HFF-Myc (cell line): ENCODE measurements at regions not wholly inside any gene's neighbourhood (a gene's known extent, or its start where the extent isn't known, plus 50 kb on each side); places are given as distances from the start of the nearest gene placed in this dataset.

Source experiments
- DNase-seq: peaks from one replicate; pipeline ENCODE4 v3.0.0-alpha.2; 2011; ENCODE audit warnings: low read depth; ENCODE audit errors: extremely low read depth
- H3K4me3 ChIP-seq: replicated peaks from 2 replicates; pipeline ENCODE4 v1.5.1; 2011; ENCODE audit warnings: low read depth, mild to moderate bottlenecking, control low read depth, low read length
- TF ChIP-seq, protein P1 (sequence below): IDR thresholded peaks from 2 replicates; pipeline ENCODE4 v1.5.1; 2012; ENCODE audit warnings: mild to moderate bottlenecking, low read depth, low read length, control low read depth; ENCODE audit errors: missing control alignments

DNA sequence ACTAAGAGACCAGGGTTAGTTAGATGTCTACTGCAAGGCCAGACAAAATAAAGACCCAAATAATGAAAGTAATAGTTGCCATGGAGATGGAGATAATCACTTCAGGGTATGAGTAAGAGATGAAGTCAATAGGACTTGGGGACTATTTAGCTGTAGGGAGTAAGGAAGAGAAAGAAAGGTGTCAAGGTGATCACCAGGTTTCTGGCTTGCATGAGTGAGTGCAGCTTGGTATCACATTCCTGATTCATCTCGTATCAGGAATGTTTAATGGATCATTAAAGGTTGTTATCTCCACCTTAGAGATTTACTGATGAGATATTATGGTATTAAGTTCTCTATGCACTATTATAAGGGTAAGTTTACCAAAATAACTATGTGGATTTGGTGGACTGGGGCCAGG is 357.4 kb upstream of the ATP11B start:
- no peak for DNase-seq
- H3K4me3 ChIP-seq, result no peak overlapping the region
- TF ChIP-seq, protein P1, sequence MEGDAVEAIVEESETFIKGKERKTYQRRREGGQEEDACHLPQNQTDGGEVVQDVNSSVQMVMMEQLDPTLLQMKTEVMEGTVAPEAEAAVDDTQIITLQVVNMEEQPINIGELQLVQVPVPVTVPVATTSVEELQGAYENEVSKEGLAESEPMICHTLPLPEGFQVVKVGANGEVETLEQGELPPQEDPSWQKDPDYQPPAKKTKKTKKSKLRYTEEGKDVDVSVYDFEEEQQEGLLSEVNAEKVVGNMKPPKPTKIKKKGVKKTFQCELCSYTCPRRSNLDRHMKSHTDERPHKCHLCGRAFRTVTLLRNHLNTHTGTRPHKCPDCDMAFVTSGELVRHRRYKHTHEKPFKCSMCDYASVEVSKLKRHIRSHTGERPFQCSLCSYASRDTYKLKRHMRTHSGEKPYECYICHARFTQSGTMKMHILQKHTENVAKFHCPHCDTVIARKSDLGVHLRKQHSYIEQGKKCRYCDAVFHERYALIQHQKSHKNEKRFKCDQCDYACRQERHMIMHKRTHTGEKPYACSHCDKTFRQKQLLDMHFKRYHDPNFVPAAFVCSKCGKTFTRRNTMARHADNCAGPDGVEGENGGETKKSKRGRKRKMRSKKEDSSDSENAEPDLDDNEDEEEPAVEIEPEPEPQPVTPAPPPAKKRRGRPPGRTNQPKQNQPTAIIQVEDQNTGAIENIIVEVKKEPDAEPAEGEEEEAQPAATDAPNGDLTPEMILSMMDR, result no peak

DNA sequence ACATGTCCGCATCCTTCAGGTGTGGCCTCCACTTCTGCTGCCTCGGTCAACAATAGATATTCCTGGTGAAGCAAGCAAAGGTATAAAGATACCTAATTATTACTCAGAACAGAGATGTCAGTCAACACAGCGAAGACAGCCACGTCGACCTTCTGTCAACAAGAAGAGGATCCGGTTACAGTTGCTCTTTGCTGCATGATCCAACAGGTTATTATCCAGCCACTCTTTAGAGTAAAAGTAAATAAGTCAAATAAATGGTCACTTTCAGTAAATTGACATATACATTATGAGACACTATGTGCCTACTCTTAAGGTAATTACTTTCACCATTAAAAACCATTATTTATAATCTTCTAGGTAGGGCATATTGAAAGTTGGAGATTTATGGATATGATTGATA is 356.8 kb upstream of the ATP11B start:
- no peak for DNase-seq
- H3K4me3 ChIP-seq, result no peak overlapping the region

DNA sequence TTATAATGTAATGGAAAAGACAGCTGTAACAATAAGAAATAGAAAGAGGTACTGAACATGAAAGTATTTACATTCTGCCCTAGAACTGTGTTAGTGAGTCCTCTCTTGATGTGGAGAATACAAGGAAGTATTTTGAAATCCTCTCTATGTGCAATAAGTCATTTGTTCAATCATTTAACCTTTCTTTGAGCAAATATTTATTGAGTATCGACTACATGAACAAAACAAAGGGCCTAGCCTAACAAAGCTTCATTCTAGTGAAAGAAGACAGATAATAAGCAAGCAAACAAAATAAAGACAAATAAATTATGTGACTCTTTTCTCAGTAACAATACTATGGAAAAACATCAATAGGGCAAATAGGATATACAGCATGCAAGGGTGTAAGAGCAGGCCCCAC is 354.9 kb upstream of the ATP11B start:
- DNase-seq, result no peak
- TF ChIP-seq, protein P1, result no peak
- no peak overlapping the region for H3K4me3 ChIP-seq

More for the DNA sequence above, 356.8 kb upstream of the ATP11B start:
- TF ChIP-seq, protein P1, result no peak

DNA sequence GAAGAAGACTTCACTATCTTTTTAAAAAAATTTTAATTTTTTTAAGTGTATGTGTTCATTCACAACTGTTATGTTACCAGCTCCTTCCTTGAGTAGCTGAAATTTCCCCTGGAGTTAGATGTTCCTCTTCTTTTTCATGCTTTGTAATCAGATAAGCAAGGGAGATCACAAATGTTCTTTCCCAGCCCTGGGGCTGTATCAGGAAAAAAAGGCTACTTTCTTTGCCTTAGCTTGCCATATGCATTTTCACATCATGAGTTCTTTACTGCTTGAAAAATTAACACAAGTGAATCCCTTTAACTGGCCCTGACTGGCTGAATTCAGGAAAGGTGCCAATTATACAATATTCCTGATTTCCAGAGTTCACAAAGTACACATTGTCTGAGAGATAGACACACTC is 353.2 kb upstream of the ATP11B start:
- TF ChIP-seq, protein P1, result no peak
- no peak for DNase-seq
- no peak overlapping the region for H3K4me3 ChIP-seq

DNA sequence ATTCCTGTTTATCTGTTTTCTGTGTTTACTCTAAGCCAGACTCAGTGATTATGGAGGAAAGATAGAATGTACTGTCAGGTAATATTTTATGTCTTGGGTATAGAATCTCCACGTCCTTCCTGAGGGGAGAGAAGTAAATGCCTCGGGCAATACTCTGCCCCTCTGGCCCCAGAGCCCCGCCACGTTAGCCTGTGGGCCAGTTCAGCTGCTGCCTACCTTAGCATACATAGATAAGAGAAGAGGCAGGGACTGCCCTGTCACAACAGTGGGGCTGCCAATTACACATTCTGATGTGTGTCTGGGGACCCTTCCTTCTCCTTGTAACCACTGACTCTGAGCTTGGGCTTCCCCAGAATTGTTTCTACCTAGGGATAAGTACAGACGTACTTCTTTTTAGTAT is 347.7 kb upstream of the ATP11B start:
- no peak for DNase-seq
- TF ChIP-seq, protein P1, result no peak
- H3K4me3 ChIP-seq, result no peak overlapping the region

DNA sequence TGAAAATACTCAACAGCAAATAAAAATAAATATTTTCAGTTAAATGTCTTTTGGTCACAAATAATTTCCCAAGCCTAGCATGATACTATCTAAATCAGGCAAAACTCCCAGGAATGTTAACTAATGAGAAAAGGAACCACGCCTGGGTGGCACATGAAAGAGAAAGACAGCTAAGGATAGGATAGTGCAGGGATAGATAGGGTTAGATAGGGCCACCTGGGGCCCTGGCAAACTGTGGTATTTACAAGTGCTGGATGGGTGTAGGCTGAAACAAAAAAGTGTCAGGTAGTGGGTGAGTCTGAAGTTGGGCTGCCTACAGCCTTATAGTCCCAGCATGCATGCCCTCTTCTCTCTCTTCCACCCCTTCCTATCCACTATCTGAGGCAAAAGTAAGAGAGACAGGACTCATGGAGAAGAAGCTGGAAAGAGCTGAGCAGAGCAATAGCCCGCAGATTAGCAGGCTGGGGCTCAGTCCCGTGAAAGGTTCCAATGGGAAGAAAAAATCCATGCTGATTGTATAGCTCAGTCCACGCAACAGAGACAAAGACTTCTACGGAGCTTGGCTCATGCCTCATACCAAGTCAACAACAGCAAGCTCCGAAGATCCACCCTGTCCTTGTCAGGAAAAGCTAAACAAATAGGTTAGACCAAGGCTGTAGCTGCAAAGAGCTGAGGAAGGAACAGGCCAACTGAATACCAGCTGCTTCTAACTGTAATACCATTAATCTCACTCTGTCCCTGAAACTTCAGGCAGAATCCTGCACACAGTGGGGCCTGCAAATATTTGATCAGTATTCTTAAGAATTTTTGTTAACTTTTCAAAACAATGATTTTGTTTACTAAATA is 342.1 kb upstream of the ATP11B start:
- TF ChIP-seq, protein P1, result no peak
- H3K4me3 ChIP-seq, result no peak overlapping the region
- DNase-seq, result no peak
